ENCODE measurements at regions not wholly inside any gene's neighbourhood (a gene's known extent, or its start where the extent isn't known, plus 50 kb on each side); places are given as distances from the start of the nearest gene placed in this dataset.

DNA sequence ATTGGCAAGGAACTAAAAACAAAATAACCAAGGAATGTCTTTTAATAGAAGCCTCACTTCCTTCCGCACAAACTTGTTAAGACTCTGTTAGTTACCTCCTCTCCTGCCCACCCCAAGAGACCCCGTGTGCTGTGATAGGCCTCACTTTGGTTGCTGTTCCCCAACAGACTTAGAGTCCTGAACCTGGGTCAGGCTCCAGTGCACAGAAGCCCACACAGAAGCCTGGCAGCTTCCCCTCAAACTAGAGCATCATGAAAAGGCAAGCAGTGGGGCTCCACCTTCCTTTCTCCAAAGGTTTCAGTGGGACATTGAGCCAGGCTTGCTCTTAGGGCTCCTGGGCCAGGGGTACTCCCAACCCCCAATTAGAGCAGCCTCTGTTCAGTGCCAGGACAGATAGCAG is 230.5 kb downstream of the ESM1 start:
- Mint-ChIP-seq H3K27ac (ENCODE audit: unreplicated experiment) (no peak overlapping the region), H3K4me3 (ENCODE audit: unreplicated experiment) (no peak overlapping the region), H3K4me1 (ENCODE audit: unreplicated experiment) (peaks cover 4% of the 10 kb centered on the region), H3K9me3 (ENCODE audit: unreplicated experiment) (no peaks in the 10 kb centered on the region), H3K27me3 (ENCODE audit: unreplicated experiment) (no peaks in the 10 kb centered on the region), H3K36me3 (ENCODE audit: low read depth, unreplicated experiment) (no peaks in the 10 kb centered on the region)
- no peak for DNase-seq (ENCODE audit: low spot score)
- no peak for TF ChIP-seq CTCF (IDR thresholded peaks at IDR 0.05; ENCODE audit: unreplicated experiment)

DNA sequence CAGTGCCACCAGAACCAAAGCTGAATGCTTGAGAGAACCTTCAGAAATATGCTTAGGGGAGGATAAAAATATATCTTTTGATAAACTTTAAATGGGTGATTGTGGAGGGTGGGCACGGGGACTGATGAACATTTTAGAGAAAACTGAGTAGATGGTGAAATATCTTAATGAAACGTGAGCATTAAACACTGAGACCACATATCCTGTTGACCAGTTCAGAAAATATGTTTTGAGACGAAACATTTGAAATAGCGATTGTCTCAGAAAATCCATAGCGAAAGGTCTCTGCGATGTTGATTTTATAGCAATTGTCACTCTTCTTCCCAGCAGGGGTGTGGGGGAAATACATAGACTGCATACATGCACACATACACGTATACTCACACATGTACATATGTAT is 231.0 kb downstream of the ESM1 start:
- peaks cover 4% of the 10 kb centered on the region for H3K4me1 Mint-ChIP-seq (ENCODE audit: unreplicated experiment)
- H3K4me3 Mint-ChIP-seq (ENCODE audit: unreplicated experiment), result no peak overlapping the region
- no peaks in the 10 kb centered on the region for H3K27me3 Mint-ChIP-seq (ENCODE audit: unreplicated experiment)
- DNase-seq (ENCODE audit: low spot score), result no peak
- no peak for TF ChIP-seq CTCF (IDR thresholded peaks at IDR 0.05; ENCODE audit: unreplicated experiment)
- no peaks in the 10 kb centered on the region for H3K36me3 Mint-ChIP-seq (ENCODE audit: low read depth, unreplicated experiment)
- no peaks in the 10 kb centered on the region for H3K9me3 Mint-ChIP-seq (ENCODE audit: unreplicated experiment)
- H3K27ac Mint-ChIP-seq (ENCODE audit: unreplicated experiment), result no peak overlapping the region

DNA sequence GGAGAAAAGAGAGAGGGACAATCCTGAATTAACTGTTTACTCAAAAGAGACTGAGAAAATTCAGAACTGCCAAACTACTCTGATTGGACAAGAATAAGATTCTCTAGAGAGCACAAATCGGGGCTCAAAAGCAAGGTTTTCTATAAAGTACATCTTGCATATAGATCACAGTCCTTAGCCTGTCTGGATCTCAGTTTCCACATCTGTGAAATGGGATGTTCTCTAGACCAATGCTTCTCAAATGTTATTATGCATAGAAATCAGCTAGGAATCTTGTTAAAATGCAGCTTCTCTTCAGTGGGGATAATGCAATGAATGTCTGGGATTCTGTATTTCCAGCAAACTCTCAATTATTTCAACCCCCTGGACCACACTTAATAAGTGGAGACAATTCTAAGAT is 231.6 kb downstream of the ESM1 start:
- H3K36me3 Mint-ChIP-seq (ENCODE audit: low read depth, unreplicated experiment), result no peaks in the 10 kb centered on the region
- peaks cover 4% of the 10 kb centered on the region for H3K4me1 Mint-ChIP-seq (ENCODE audit: unreplicated experiment)
- H3K4me3 Mint-ChIP-seq (ENCODE audit: unreplicated experiment), result no peak overlapping the region
- no peak overlapping the region for H3K27ac Mint-ChIP-seq (ENCODE audit: unreplicated experiment)
- no peaks in the 10 kb centered on the region for H3K27me3 Mint-ChIP-seq (ENCODE audit: unreplicated experiment)
- DNase-seq (ENCODE audit: low spot score), result no peak
- no peak for TF ChIP-seq CTCF (IDR thresholded peaks at IDR 0.05; ENCODE audit: unreplicated experiment)
- H3K9me3 Mint-ChIP-seq (ENCODE audit: unreplicated experiment), result no peaks in the 10 kb centered on the region

DNA sequence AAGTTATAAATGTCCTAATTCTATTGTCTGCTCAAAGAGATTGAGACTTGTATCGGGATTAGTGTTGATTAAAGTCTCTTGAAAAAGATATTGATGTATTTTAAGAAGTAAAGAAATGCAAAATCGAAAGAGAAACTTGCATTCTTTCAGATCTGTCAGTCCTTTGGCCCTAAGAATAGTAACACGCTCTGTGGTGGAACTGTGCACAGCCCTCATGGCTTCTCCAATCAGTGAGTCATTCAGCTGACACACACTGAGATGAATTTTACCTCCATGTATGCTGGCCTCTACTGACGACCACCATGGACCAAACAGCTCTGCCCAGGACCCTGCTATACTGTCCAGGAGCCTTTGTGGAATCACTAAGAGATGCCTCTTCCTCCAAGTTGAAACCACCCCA is 232.4 kb downstream of the ESM1 start:
- Mint-ChIP-seq H3K27ac (ENCODE audit: unreplicated experiment) (no peak overlapping the region), H3K36me3 (ENCODE audit: low read depth, unreplicated experiment) (no peaks in the 10 kb centered on the region), H3K27me3 (ENCODE audit: unreplicated experiment) (no peaks in the 10 kb centered on the region), H3K9me3 (ENCODE audit: unreplicated experiment) (no peaks in the 10 kb centered on the region), H3K4me1 (ENCODE audit: unreplicated experiment) (peaks cover 4% of the 10 kb centered on the region), H3K4me3 (ENCODE audit: unreplicated experiment) (no peak overlapping the region)
- DNase-seq (ENCODE audit: low spot score), result no peak
- no peak for TF ChIP-seq CTCF (IDR thresholded peaks at IDR 0.05; ENCODE audit: unreplicated experiment)

DNA sequence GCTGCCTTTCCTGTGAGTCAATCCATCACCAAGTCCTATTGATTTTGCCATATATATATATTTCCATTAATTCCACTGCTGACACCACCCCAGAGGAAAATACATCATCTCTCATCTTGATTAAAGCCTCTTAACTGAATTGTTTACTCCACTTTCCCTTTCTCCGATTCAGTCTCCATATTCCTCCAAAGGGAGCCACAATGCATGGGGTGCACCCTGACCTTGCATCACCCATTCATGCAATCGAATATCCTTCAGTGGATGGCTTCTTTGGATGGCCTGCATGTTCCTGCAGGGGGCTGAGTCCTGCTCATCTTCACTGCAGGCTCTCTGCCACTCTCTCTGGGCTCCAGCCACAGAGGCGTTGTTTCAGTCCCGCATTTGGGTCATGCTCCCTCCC is 231.0 kb downstream of the SNX18 start:
- Mint-ChIP-seq H3K27ac (ENCODE audit: unreplicated experiment) (no peak overlapping the region), H3K27me3 (ENCODE audit: unreplicated experiment) (no peaks in the 10 kb centered on the region), H3K4me1 (ENCODE audit: unreplicated experiment) (peaks cover 11% of the 10 kb centered on the region), H3K4me3 (ENCODE audit: unreplicated experiment) (no peak overlapping the region), H3K36me3 (ENCODE audit: low read depth, unreplicated experiment) (no peaks in the 10 kb centered on the region), H3K9me3 (ENCODE audit: unreplicated experiment) (no peaks in the 10 kb centered on the region)
- DNase-seq (ENCODE audit: low spot score), result no peak
- TF ChIP-seq CTCF (IDR thresholded peaks at IDR 0.05; ENCODE audit: unreplicated experiment), result no peak

All from endothelial cell (in vitro differentiated cells).